ENCODE measurements at regions not wholly inside any gene's neighbourhood (a gene's known extent, or its start where the extent isn't known, plus 50 kb on each side); places are given as distances from the start of the nearest gene placed in this dataset.

DNA sequence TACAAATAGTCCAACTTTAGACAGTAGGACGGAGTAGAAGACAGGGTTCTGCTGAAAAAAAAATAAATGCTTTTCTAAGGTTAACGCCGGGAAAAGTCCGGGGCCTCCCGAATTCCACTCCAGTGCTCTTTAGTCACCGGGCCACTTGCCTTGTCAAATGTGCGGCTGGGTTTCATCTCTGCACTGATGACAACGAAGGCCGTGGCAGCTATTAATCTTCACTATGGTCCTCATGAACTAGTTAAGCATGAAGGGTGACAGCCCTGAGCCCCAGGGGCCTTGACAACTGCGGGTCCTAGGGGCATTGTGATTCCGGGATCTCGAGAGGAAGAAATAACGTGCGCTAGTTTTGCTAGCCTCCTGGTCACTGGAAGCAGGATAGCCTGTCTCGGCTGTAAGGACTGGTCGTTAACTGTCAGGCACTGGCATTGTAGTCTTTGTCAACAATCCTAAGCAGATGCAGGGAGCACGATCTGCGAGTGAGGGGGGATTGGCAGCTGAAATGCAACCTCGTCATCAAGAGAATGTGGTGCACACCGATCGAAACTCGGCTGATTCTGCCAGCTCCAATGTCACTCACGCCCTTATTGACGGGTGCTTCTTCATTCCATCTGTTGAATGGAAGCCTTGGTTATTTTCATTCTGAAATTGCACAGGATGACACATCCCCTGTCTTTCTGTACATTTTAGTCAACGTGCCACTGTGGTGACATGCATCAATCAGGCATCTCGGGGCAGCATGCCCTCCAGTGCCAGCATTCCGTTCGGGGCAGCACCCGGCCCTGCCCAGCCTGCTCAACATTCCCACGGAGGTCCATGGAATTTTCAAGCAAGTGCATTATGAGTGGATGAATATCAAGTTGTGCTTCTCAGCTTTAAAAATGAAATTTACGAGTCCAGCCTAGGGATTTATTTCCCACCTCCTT, 51.6 kb upstream of the MGMT start:
- no peak for DNase-seq

DNA sequence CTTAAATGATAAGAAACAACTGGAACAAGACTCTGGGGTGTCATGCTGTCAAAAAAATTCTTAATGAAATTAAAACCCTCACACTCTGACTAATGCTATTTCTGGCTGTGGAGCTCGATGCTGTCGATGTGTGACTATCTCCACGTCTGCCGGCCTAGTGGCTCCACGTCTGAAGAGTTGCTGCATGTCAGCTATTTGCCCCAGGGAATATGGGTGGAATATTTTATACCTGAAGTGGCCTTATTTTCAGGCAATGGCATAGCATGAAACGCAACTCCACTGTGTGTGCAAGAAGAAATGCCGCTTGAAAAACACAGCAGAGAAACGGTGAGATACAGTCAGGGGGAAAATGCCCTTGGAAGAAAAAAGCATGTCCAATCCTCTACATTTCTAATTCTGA, 50.9 kb upstream of the MGMT start:
- DNase-seq, result no peak

DNA sequence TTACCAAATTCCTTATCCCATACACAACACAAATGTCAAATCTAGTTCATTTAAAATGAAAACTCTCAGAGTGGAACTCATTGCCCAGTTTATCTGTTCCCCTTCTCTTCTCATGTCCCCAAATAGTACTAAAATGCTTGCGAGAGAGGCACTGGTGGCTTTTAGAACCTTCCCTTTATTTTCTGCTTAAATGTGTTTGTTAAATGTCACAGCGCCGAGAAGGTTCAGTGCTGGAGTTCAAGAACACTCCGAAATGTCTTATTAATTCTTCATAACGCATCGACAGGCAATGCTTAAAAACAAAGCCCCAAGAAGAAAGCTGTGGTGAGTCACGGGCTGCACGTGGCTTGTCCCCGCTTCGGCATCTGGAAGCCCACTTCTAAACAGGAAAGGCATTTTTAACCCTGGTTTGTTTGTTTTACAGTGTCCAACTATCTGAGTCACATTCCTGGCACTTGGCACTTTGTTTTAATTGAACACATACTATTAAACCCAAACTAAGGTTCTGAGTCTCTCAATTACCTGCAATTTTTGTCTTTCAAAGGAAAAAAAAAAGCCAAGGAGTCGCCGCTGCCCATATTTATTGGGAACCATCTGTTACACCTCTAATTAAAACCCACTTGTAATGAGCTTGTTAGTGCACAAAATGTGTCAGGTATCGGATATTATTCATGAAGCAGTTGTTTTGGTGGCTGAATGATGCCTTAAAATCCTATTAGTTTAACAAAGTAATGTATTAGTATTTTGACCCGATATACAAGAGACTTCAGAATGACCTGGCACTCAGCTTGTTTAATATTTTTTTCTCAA, 49.9 kb upstream of the MGMT start:
- no peak for DNase-seq
